HG02884 (cell line): ENCODE measurements at regions not wholly inside any gene's neighbourhood (a gene's known extent, or its start where the extent isn't known, plus 50 kb on each side); places are given as distances from the start of the nearest gene placed in this dataset.
"Not testable (repeated sequence)": the region's sequence is repeated elsewhere in the genome, so short reads cannot be mapped to it uniquely, and the experiment has no call there.

Experiments
- ATAC-seq: cut with Tn5 transposase; IDR thresholded peaks from one replicate; pipeline ENCODE4 v1.9.1; 2021; ENCODE audit warnings: mild to moderate bottlenecking, moderate library complexity; ENCODE audit not compliant: unreplicated experiment

DNA sequence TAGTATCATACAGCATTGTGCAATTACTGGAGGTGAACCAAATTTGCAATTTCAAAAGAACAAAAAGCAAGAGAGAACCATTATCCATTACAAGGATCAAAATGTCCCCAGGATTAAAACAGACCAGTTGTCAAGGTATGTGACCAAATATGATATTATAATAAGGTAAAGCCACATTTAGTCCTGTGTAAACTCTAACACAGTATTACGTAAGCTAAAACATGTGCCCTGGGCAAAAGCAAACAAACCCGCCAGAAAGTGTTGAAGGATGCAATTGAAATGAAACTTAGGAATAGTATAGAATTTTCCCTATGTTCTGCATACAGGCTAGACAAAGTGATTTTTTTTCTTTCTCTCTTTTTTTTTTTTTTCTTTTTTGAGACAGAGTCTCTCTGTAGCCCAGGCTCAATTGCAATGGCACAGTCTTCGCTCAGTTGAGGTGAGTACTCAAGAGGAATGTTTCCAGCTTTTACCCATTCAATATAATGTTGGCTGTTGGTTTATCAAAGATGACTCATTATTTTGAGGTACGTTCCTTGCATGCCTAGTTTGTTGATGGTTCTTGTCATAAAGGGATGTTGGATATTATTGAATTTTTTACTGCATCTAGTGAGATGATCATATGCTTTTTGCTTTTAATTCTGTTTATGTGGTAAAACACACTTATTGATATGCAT lies 137.1 kb upstream of the FOXG1 start:
- no peak for ATAC-seq

- ATAC-seq, result no peak
Observed at GRCh38 chr14:28630100-28630499, 136.5 kb upstream of the FOXG1 start.

DNA sequence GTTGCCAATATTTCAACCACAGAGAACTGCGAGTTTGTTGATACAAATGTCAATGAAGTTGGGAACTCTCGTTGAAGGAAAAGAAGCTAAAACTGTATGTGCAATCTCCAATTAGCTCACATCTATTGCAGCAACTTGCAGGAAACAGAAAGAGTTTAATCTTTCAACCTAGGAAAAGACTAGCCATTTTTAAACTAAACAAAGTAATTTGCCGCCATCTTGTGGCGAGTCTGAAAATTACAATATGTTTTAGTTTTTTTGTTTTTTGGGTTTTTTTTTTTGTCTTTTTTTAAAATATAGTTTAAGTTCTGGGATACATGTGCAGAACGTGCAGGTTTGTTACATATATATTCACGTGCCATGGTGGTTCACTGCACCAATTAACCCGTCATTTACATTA lies 131.2 kb upstream of the FOXG1 start:
- no peak for ATAC-seq

GRCh38 chr14:28635816-28636215 lies 130.8 kb upstream of the FOXG1 start:
- ATAC-seq, result not testable (repeated sequence)

GRCh38 chr14:28641189-28641588 lies 125.4 kb upstream of the FOXG1 start:
- ATAC-seq, result not testable (repeated sequence)

- ATAC-seq, result no peak
Observed at GRCh38 chr14:28651148-28651547, 115.4 kb upstream of the FOXG1 start.

- ATAC-seq, result no peak
Observed at GRCh38 chr14:28652782-28653181, 113.8 kb upstream of the FOXG1 start.

GRCh38 chr14:28653521-28653920 lies 113.1 kb upstream of the FOXG1 start:
- no peak for ATAC-seq

- no peak for ATAC-seq
Observed at GRCh38 chr14:28656704-28657255, 109.8 kb upstream of the FOXG1 start.

GRCh38 chr14:28661171-28661772 lies 105.3 kb upstream of the FOXG1 start:
- ATAC-seq, result no peak

DNA sequence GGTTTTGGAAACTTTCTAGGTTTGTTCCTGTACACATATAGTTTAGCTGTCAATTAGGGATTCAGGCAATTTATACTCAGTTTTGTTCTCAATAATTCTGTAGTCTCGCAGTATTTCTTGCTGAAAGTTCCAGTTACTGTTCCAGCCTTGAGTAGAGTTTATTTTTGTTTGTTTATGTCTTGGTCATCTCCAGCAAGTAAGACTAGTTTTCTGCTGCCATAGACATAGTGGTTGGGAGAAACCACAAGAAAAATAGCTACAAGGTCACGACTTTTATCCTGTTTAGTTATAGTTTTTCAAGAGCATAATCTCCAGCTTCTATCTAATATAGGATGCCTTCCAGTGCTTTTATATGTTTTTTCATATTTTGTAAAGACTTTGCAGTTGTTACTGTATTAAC lies 99.6 kb upstream of the FOXG1 start:
- no peak for ATAC-seq

- no peak for ATAC-seq
Observed at GRCh38 chr14:28671425-28671824, 95.2 kb upstream of the FOXG1 start.

GRCh38 chr14:28673056-28673455 lies 93.5 kb upstream of the FOXG1 start:
- ATAC-seq, result no peak

DNA sequence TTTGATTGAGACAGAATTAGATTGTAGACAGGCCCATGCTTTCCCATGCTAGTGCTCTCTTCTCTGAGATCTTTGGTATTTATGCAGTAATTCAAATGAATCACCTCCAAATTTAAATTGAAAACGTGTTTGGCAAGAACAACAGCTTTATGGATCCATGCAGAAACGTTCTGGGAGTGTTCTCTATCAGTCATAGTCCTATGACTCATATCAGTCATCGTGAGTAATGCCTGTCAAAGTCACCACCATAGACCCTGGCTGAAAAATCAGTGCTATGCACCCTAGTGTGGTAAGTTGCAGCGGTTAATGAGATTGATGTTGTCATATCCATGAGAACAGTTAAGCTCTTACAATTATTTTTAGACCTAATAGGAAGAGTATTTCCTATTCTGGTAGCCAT lies 90.1 kb upstream of the FOXG1 start:
- no peak for ATAC-seq

GRCh38 chr14:28677381-28677780 lies 89.2 kb upstream of the FOXG1 start:
- ATAC-seq, result no peak

- no peak for ATAC-seq
Observed at GRCh38 chr14:28678887-28679286, 87.7 kb upstream of the FOXG1 start.

- no peak for ATAC-seq
Observed at GRCh38 chr14:28681681-28682080, 84.9 kb upstream of the FOXG1 start.

GRCh38 chr14:28690029-28690692 lies 76.4 kb upstream of the FOXG1 start:
- ATAC-seq, result no peak

DNA sequence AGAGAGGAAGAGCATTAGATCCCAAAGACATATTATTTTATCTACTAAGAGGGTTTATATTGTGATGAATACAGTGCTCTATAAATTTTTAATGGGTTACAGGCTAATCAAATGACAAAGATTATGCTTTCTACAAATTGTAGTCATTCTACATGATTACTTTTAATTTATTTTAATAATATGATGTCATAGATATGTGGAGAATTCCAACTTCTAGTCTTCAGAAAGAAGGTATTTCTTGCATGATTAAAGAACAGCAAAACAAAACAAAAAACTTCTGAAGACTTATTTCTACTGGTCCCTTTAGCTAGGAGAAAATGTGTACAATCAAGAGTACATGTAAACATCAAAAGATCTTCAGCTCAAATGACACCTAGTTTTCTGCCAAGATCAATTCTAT lies 71.5 kb upstream of the FOXG1 start:
- no peak for ATAC-seq

DNA sequence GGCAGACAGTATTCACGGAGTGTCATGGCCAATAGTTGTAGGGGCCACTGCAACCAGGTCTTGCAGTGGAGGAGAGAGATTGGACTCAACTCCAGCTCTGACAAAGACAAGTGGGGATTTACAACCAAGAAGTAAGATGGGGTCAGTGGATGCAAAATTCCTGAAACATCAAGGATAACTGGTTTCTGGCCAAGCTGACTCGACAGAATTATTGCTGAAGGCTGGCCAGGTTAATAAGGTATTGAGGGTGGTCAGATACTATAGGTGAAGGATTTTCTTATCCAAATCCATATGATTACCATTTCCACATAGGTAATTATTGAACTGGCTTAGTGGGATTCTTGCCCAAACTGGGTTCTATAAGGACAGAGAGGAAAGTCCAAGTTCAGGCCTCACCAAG lies 64.9 kb upstream of the FOXG1 start:
- ATAC-seq, result no peak

- ATAC-seq, result no peak
Observed at GRCh38 chr14:28703482-28703881, 63.1 kb upstream of the FOXG1 start.

- ATAC-seq, result no peak
Observed at GRCh38 chr14:28704153-28704552, 62.4 kb upstream of the FOXG1 start.
